SK-N-SH (cell line): ENCODE measurements at regions not wholly inside any gene's neighbourhood (a gene's known extent, or its start where the extent isn't known, plus 50 kb on each side); places are given as distances from the start of the nearest gene placed in this dataset.
"Not testable (repeated sequence)": the region's sequence is repeated elsewhere in the genome, so short reads cannot be mapped to it uniquely, and the experiment has no call there.

Experiments
- CTCF ChIP-seq: fragments of 200-600 bp; sonication (generic); IDR thresholded peaks from 2 replicates; pipeline ENCODE4 v1.6.1; 2017; ENCODE audit warnings: antibody characterized with exemption, mild to moderate bottlenecking, moderate library complexity
- GATA2 ChIP-seq: sonication (generic); formaldehyde crosslinking; IDR thresholded peaks from 2 replicates; pipeline ENCODE4 v1.5.0; 2020; ENCODE audit warnings: mild to moderate bottlenecking, missing genetic modification reagents
- PBX3 ChIP-seq: IDR thresholded peaks from 2 replicates; pipeline ENCODE4; 2012
- POLR2AphosphoS5 ChIP-seq: IDR thresholded peaks from 2 replicates; pipeline ENCODE4 v1.6.1; 2012; ENCODE audit warnings: low read depth, low read length
- RAD21 ChIP-seq: IDR thresholded peaks from 2 replicates; pipeline ENCODE4 v1.6.1; 2012; ENCODE audit warnings: mild to moderate bottlenecking, low read length
- TAF1 ChIP-seq: IDR thresholded peaks from 2 replicates; pipeline ENCODE4 v1.6.1; 2012; ENCODE audit warnings: low read depth, mild to moderate bottlenecking, low read length, moderate library complexity, borderline replicate concordance

DNA sequence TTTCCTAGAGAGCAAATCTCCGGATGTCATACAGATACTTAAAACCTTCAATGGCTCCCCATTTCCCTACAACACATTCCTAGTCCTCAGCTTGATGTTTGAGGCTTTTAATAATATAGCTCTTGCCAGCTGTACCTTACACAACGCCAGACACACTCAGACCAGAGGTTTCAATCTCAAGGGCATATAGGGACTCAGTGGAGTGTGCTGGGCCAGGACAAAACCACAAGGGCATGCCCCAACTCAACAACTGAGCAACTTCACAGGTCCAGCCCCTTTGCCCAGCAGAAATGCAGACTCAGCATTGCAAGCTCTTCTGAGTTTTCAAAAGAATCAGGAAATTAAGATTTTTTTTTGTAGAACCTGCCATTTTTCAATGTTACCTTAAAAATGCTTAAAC is 95.4 kb upstream of the RRN3 start:
- not testable (repeated sequence) for TF ChIP-seq GATA2 (CRISPR knock-in tag); CTCF; RAD21; TAF1; PBX3; POLR2AphosphoS5
